ENCODE measurements at regions not wholly inside any gene's neighbourhood (a gene's known extent, or its start where the extent isn't known, plus 50 kb on each side); places are given as distances from the start of the nearest gene placed in this dataset.

- no peaks in the 10 kb centered on the region for H3K27me3 ChIP-seq (ENCODE audit: control insufficient read depth, insufficient read depth)
- no peak overlapping the region for H3K27ac ChIP-seq (ENCODE audit: low read length)
- no peaks in the 10 kb centered on the region for H3K9me3 ChIP-seq (ENCODE audit: control insufficient read depth, low read length)
- H3K4me1 ChIP-seq (ENCODE audit: control insufficient read depth, insufficient read depth, low read length) = no peaks in the 10 kb centered on the region
- 70% methylated on average over 2 of the region's 2 CpGs for WGBS
- intact Hi-C loops (cut with DNase I) = no loop called here
- no peak for ATAC-seq
- H3K4me3 ChIP-seq (ENCODE audit: low read length) = no peak overlapping the region
- DNase-seq = no peak
These were observed 671.3 kb upstream of the NECTIN3 start for GRCh38 chr3:110400315-110400714.

- 39% methylated on average over 1 of the region's 1 CpG for WGBS
- intact Hi-C loops (cut with DNase I) = no loop called here
- Histone ChIP-seq H3K4me3 (ENCODE audit: low read length) (no peak overlapping the region), H3K27ac (ENCODE audit: low read length) (no peak overlapping the region), H3K4me1 (ENCODE audit: control insufficient read depth, insufficient read depth, low read length) (no peaks in the 10 kb centered on the region), H3K27me3 (ENCODE audit: control insufficient read depth, insufficient read depth) (no peaks in the 10 kb centered on the region), H3K9me3 (ENCODE audit: control insufficient read depth, low read length) (no peaks in the 10 kb centered on the region)
- ATAC-seq (no peak), DNase-seq (no peak)
These were observed 665.6 kb upstream of the NECTIN3 start for GRCh38 chr3:110405830-110406585.

GRCh38 chr3:110413266-110413665 is 658.4 kb upstream of the NECTIN3 start:
- H3K27ac ChIP-seq (ENCODE audit: low read length) = no peak overlapping the region
- no peaks in the 10 kb centered on the region for H3K4me1 ChIP-seq (ENCODE audit: control insufficient read depth, insufficient read depth, low read length)
- no peak overlapping the region for H3K4me3 ChIP-seq (ENCODE audit: low read length)
- intact Hi-C loops (cut with DNase I) = no loop called here
- H3K27me3 ChIP-seq (ENCODE audit: control insufficient read depth, insufficient read depth) = no peaks in the 10 kb centered on the region
- no peak for ATAC-seq
- no peak for DNase-seq
- no peaks in the 10 kb centered on the region for H3K9me3 ChIP-seq (ENCODE audit: control insufficient read depth, low read length)
- 87% methylated on average over 3 of the region's 3 CpGs for WGBS

GRCh38 chr3:110413807-110414748 is 657.5 kb upstream of the NECTIN3 start:
- Histone ChIP-seq H3K9me3 (ENCODE audit: control insufficient read depth, low read length) (no peaks in the 10 kb centered on the region), H3K27me3 (ENCODE audit: control insufficient read depth, insufficient read depth) (no peaks in the 10 kb centered on the region), H3K4me3 (ENCODE audit: low read length) (no peak overlapping the region), H3K27ac (ENCODE audit: low read length) (peak overlapping the region; percentile 37), H3K4me1 (ENCODE audit: control insufficient read depth, insufficient read depth, low read length) (no peaks in the 10 kb centered on the region)
- intact Hi-C loops (cut with DNase I) = no loop called here
- ATAC-seq (peak; percentile 75 to 84), DNase-seq (peak in 1 of 3 donors; percentile 6)
- 54% methylated on average over 4 of the region's 4 CpGs for WGBS

GRCh38 chr3:110414855-110415254 is 656.8 kb upstream of the NECTIN3 start:
- WGBS = 57% methylated on average over 3 of the region's 3 CpGs
- intact Hi-C loops (cut with DNase I) = no loop called here
- Histone ChIP-seq H3K9me3 (ENCODE audit: control insufficient read depth, low read length) (no peaks in the 10 kb centered on the region), H3K27ac (ENCODE audit: low read length) (no peak overlapping the region), H3K27me3 (ENCODE audit: control insufficient read depth, insufficient read depth) (no peaks in the 10 kb centered on the region), H3K4me1 (ENCODE audit: control insufficient read depth, insufficient read depth, low read length) (no peaks in the 10 kb centered on the region), H3K4me3 (ENCODE audit: low read length) (no peak overlapping the region)
- ATAC-seq (no peak), DNase-seq (no peak)

GRCh38 chr3:110419096-110419495 is 652.5 kb upstream of the NECTIN3 start:
- ATAC-seq = no peak
- no peak overlapping the region for H3K4me3 ChIP-seq (ENCODE audit: low read length)
- WGBS = 63% methylated on average over 2 of the region's 2 CpGs
- no peaks in the 10 kb centered on the region for H3K9me3 ChIP-seq (ENCODE audit: control insufficient read depth, low read length)
- DNase-seq = no peak
- intact Hi-C loops (cut with DNase I) = no loop called here
- H3K27ac ChIP-seq (ENCODE audit: low read length) = no peak overlapping the region
- no peaks in the 10 kb centered on the region for H3K27me3 ChIP-seq (ENCODE audit: control insufficient read depth, insufficient read depth)
- H3K4me1 ChIP-seq (ENCODE audit: control insufficient read depth, insufficient read depth, low read length) = no peaks in the 10 kb centered on the region

GRCh38 chr3:110419601-110420000 is 652.0 kb upstream of the NECTIN3 start:
- Histone ChIP-seq H3K27me3 (ENCODE audit: control insufficient read depth, insufficient read depth) (no peaks in the 10 kb centered on the region), H3K9me3 (ENCODE audit: control insufficient read depth, low read length) (no peaks in the 10 kb centered on the region), H3K4me3 (ENCODE audit: low read length) (no peak overlapping the region), H3K4me1 (ENCODE audit: control insufficient read depth, insufficient read depth, low read length) (no peaks in the 10 kb centered on the region), H3K27ac (ENCODE audit: low read length) (no peak overlapping the region)
- DNase-seq (no peak), ATAC-seq (no peak)
- intact Hi-C loops (cut with DNase I) = no loop called here
- 64% methylated on average over 2 of the region's 2 CpGs for WGBS

GRCh38 chr3:110420158-110420641 is 651.4 kb upstream of the NECTIN3 start:
- H3K27ac ChIP-seq (ENCODE audit: low read length) = no peak overlapping the region
- no peaks in the 10 kb centered on the region for H3K4me1 ChIP-seq (ENCODE audit: control insufficient read depth, insufficient read depth, low read length)
- ATAC-seq = no peak
- H3K4me3 ChIP-seq (ENCODE audit: low read length) = no peak overlapping the region
- intact Hi-C loops (cut with DNase I) = no loop called here
- no peaks in the 10 kb centered on the region for H3K9me3 ChIP-seq (ENCODE audit: control insufficient read depth, low read length)
- DNase-seq = no peak
- H3K27me3 ChIP-seq (ENCODE audit: control insufficient read depth, insufficient read depth) = no peaks in the 10 kb centered on the region
- 62% methylated on average over 3 of the region's 3 CpGs for WGBS

GRCh38 chr3:110423276-110423675 is 648.3 kb upstream of the NECTIN3 start:
- Histone ChIP-seq H3K4me1 (ENCODE audit: control insufficient read depth, insufficient read depth, low read length) (no peaks in the 10 kb centered on the region), H3K27me3 (ENCODE audit: control insufficient read depth, insufficient read depth) (no peaks in the 10 kb centered on the region), H3K4me3 (ENCODE audit: low read length) (no peak overlapping the region), H3K27ac (ENCODE audit: low read length) (no peak overlapping the region), H3K9me3 (ENCODE audit: control insufficient read depth, low read length) (no peaks in the 10 kb centered on the region)
- no peak for ATAC-seq
- WGBS = 92% methylated on average over 2 of the region's 2 CpGs
- intact Hi-C loops (cut with DNase I) = no loop called here
- no peak for DNase-seq

GRCh38 chr3:110430146-110430545 is 641.5 kb upstream of the NECTIN3 start:
- DNase-seq (no peak), ATAC-seq (no peak)
- H3K27me3 ChIP-seq (ENCODE audit: control insufficient read depth, insufficient read depth) = no peaks in the 10 kb centered on the region
- no peak overlapping the region for H3K4me3 ChIP-seq (ENCODE audit: low read length)
- no peaks in the 10 kb centered on the region for H3K9me3 ChIP-seq (ENCODE audit: control insufficient read depth, low read length)
- no peaks in the 10 kb centered on the region for H3K4me1 ChIP-seq (ENCODE audit: control insufficient read depth, insufficient read depth, low read length)
- 52% methylated on average over 1 of the region's 1 CpG for WGBS
- intact Hi-C loops (cut with DNase I) = no loop called here
- no peak overlapping the region for H3K27ac ChIP-seq (ENCODE audit: low read length)

- Histone ChIP-seq H3K27me3 (ENCODE audit: control insufficient read depth, insufficient read depth) (no peaks in the 10 kb centered on the region), H3K4me1 (ENCODE audit: control insufficient read depth, insufficient read depth, low read length) (no peaks in the 10 kb centered on the region), H3K9me3 (ENCODE audit: control insufficient read depth, low read length) (no peaks in the 10 kb centered on the region), H3K4me3 (ENCODE audit: low read length) (no peak overlapping the region), H3K27ac (ENCODE audit: low read length) (no peak overlapping the region)
- intact Hi-C loops (cut with DNase I) = no loop called here
- ATAC-seq = no peak
- DNase-seq = no peak
- WGBS = 87% methylated on average over 3 of the region's 3 CpGs
These were observed 635.4 kb upstream of the NECTIN3 start for GRCh38 chr3:110436209-110436608.

Data from right cardiac atrium (tissue), 5 donors.